IMR-90 (cell line): ENCODE measurements at regions not wholly inside any gene's neighbourhood (a gene's known extent, or its start where the extent isn't known, plus 50 kb on each side); places are given as distances from the start of the nearest gene placed in this dataset.

Source experiments
- ATAC-seq: fragments of 200-7000 bp; cut with Tn5 transposase; 2 replicates; pipeline ENCODE4 v1.9.1; 2020; ENCODE audit warnings: low read depth, mild to moderate bottlenecking, moderate library complexity
- BruUV-seq: library from RNA; stranded (reverse); fragments of 400-500 nt; replicated peaks from 2 replicates; lab custom pipeline; 2021; lab: Mats Ljungman, UMichigan
- CTCF ChIA-PET: fragments of 300-600 bp; formaldehyde crosslinking; extraction: SDS; loops from one replicate; lab custom pipeline; 2021; ENCODE audit warnings: antibody characterized with exemption; lab: Yijun Ruan, JAX
- POLR2A ChIA-PET: fragments of 300-600 bp; sonication (Branson Sonifier 250); formaldehyde crosslinking; loops from one replicate; lab custom pipeline; 2022; ENCODE audit warnings: antibody characterized with exemption; ENCODE audit not compliant: unreplicated experiment; lab: Charles Lee
- DNase-seq: peaks from one replicate; pipeline ENCODE4 v3.0.0; 2013
- H2AFZ ChIP-seq: replicated peaks from 2 replicates; pipeline ENCODE3; 2013; ENCODE audit warnings: low read length, mild to moderate bottlenecking; ENCODE audit not compliant: poor library complexity
- H2AK5ac ChIP-seq: 2 replicates; pipeline ENCODE4 v1.6.1; 2013; ENCODE audit warnings: low read depth, low read length, inconsistent platforms
- H2AK9ac ChIP-seq: replicated peaks from 2 replicates; pipeline ENCODE3; 2013; ENCODE audit warnings: mild to moderate bottlenecking, low read depth, low read length, moderate library complexity; ENCODE audit not compliant: poor library complexity
- H2BK120ac ChIP-seq: 2 replicates; pipeline ENCODE4 v1.6.1; 2013; ENCODE audit warnings: low read depth, low read length, inconsistent platforms
- H2BK15ac ChIP-seq: 3 replicates; pipeline ENCODE4 v1.6.1; 2013; ENCODE audit warnings: low read depth, low read length, inconsistent platforms
- H2BK20ac ChIP-seq: 2 replicates; pipeline ENCODE4 v1.6.1; 2013; ENCODE audit warnings: low read depth, mild to moderate bottlenecking, inconsistent platforms, low read length, moderate library complexity
- H2BK5ac ChIP-seq: 2 replicates; pipeline ENCODE4 v1.6.1; 2013; ENCODE audit warnings: mild to moderate bottlenecking, low read depth, low read length, inconsistent platforms; ENCODE audit not compliant: poor library complexity, severe bottlenecking
- H3K14ac ChIP-seq: replicated peaks from 2 replicates; pipeline ENCODE4 v1.6.1; 2013; ENCODE audit warnings: low read depth, low read length, inconsistent platforms
- H3K18ac ChIP-seq: 2 replicates; pipeline ENCODE4 v1.6.1; 2013; ENCODE audit warnings: low read depth, low read length, control low read depth
- H3K23ac ChIP-seq: 2 replicates; pipeline ENCODE4 v1.6.1; 2013; ENCODE audit warnings: low read depth, low read length, inconsistent platforms
- H3K27ac ChIP-seq: 2 replicates; pipeline ENCODE4 v1.5.1; 2013; ENCODE audit warnings: mild to moderate bottlenecking, control low read depth, low read length; ENCODE audit not compliant: insufficient read depth
- H3K27me3 ChIP-seq: 2 replicates; pipeline ENCODE4 v1.6.1; 2013; ENCODE audit warnings: low read length; ENCODE audit not compliant: control insufficient read depth, insufficient read depth
- H3K36me3 ChIP-seq: 2 replicates; pipeline ENCODE4 v1.6.1; 2013; ENCODE audit warnings: low read length, mixed read lengths; ENCODE audit not compliant: control insufficient read depth, insufficient read depth
- H3K4ac ChIP-seq: 2 replicates; pipeline ENCODE4 v1.6.1; 2013; ENCODE audit warnings: low read depth, low read length, inconsistent platforms
- H3K4me1 ChIP-seq: 2 replicates; pipeline ENCODE4 v1.6.1; 2013; ENCODE audit warnings: low read length, mixed read lengths; ENCODE audit not compliant: control insufficient read depth, insufficient read depth
- H3K4me2 ChIP-seq: 2 replicates; pipeline ENCODE4 v1.6.1; 2013; ENCODE audit warnings: low read depth, mild to moderate bottlenecking, control low read depth, low read length, moderate library complexity
- H3K4me3 ChIP-seq: 2 replicates; pipeline ENCODE4 v1.5.1; 2013; ENCODE audit warnings: low read depth, mild to moderate bottlenecking, control low read depth, low read length, moderate library complexity; ENCODE audit not compliant: insufficient read depth
- H3K56ac ChIP-seq: 2 replicates; pipeline ENCODE4 v1.6.1; 2013; ENCODE audit warnings: low read length, inconsistent platforms; ENCODE audit not compliant: insufficient read depth; ENCODE audit errors: extremely low read depth
- H3K79me1 ChIP-seq, 2 experiments: 2 replicates each; pipeline ENCODE4 v1.6.1; 2013; ENCODE audit warnings: low read length in 2 of 2, inconsistent platforms in 1 of 2, low read depth in 1 of 2
- H3K9ac ChIP-seq: 2 replicates; pipeline ENCODE4 v1.6.1; 2013; ENCODE audit warnings: low read depth, low read length, control low read depth
- H3K9me1 ChIP-seq: 2 replicates; pipeline ENCODE4 v1.6.1; 2013; ENCODE audit warnings: low read length, inconsistent platforms; ENCODE audit not compliant: insufficient read depth
- H3K9me3 ChIP-seq: 2 replicates; pipeline ENCODE4 v1.6.1; 2013; ENCODE audit warnings: low read length; ENCODE audit not compliant: control insufficient read depth, insufficient read depth
- H4K20me1 ChIP-seq: 2 replicates; pipeline ENCODE4 v1.6.1; 2013; ENCODE audit warnings: low read length, inconsistent platforms; ENCODE audit not compliant: insufficient read depth
- H4K5ac ChIP-seq: 2 replicates; pipeline ENCODE4 v1.6.1; 2013; ENCODE audit warnings: mild to moderate bottlenecking, low read depth, low read length, control low read depth
- H4K8ac ChIP-seq, 2 experiments: 2 replicates each; pipeline ENCODE4 v1.6.1; 2013; ENCODE audit warnings: low read depth in 2 of 2, low read length in 2 of 2, control low read depth in 1 of 2, inconsistent platforms in 1 of 2
- H4K91ac ChIP-seq: 2 replicates; pipeline ENCODE4 v1.6.1; 2013; ENCODE audit warnings: low read depth, low read length, inconsistent platforms; ENCODE audit not compliant: insufficient read depth
- BHLHE40 ChIP-seq: fragments of 150-350 bp; IDR thresholded peaks from 2 replicates; pipeline ENCODE4 v1.6.1; 2016; ENCODE audit warnings: mild to moderate bottlenecking, low read depth, low read length
- CEBPB ChIP-seq: IDR thresholded peaks from 2 replicates; pipeline ENCODE4 v1.6.1; 2012; ENCODE audit warnings: low read depth, low read length, improper control_type of control experiment
- CHD1 ChIP-seq: IDR thresholded peaks from 2 replicates; pipeline ENCODE4 v1.6.1; 2012; ENCODE audit warnings: low read depth, low read length, improper control_type of control experiment
- FOS ChIP-seq: fragments of 150-350 bp; IDR thresholded peaks from 2 replicates; pipeline ENCODE4 v1.6.1; 2016; ENCODE audit warnings: low read depth, low read length
- MAFK ChIP-seq: IDR thresholded peaks from 2 replicates; pipeline ENCODE4 v1.6.1; 2012; ENCODE audit warnings: low read depth, low read length, improper control_type of control experiment
- MAZ ChIP-seq: IDR thresholded peaks from 2 replicates; pipeline ENCODE4 v1.6.1; 2012; ENCODE audit warnings: low read depth, mild to moderate bottlenecking, low read length, improper control_type of control experiment, moderate library complexity, borderline replicate concordance
- MXI1 ChIP-seq: IDR thresholded peaks from 2 replicates; pipeline ENCODE4 v1.6.1; 2012; ENCODE audit warnings: low read depth, mild to moderate bottlenecking, low read length, moderate library complexity, borderline replicate concordance
- NFE2L2 ChIP-seq: fragments of 150-350 bp; IDR thresholded peaks from 2 replicates; pipeline ENCODE4 v1.6.1; 2016; ENCODE audit warnings: low read depth, mild to moderate bottlenecking, low read length
- POLR2A ChIP-seq: IDR thresholded peaks from 2 replicates; pipeline ENCODE4 v1.6.1; 2012; ENCODE audit warnings: mild to moderate bottlenecking, low read depth, low read length
- RAD21 ChIP-seq: IDR thresholded peaks from 2 replicates; pipeline ENCODE4 v1.6.1; 2012; ENCODE audit warnings: low read length, improper control_type of control experiment
- RCOR1 ChIP-seq: IDR thresholded peaks from 2 replicates; pipeline ENCODE4 v1.6.1; 2012; ENCODE audit warnings: mild to moderate bottlenecking, low read length, improper control_type of control experiment; ENCODE audit not compliant: insufficient replicate concordance
- RFX5 ChIP-seq: IDR thresholded peaks from 2 replicates; pipeline ENCODE4 v1.8.0; 2012; ENCODE audit warnings: low read depth, mild to moderate bottlenecking, low read length, moderate library complexity
- SMC3 ChIP-seq: fragments of 150-350 bp; IDR thresholded peaks from 2 replicates; pipeline ENCODE4 v1.6.1; 2016; ENCODE audit warnings: low read depth, mild to moderate bottlenecking, antibody characterized with exemption, low read length, moderate library complexity
- USF2 ChIP-seq: fragments of 150-350 bp; IDR thresholded peaks from 2 replicates; pipeline ENCODE4 v1.6.1; 2017; ENCODE audit warnings: mild to moderate bottlenecking, antibody characterized with exemption, low read length, low read depth
- WGBS, 2 experiments: methylation state at CpG; one replicate each; pipeline versions ENCODE4 v1.1.5 to v1.1.7; 2013; ENCODE audit warnings: missing lambda C conversion rate in 2 of 2; ENCODE audit not compliant: insufficient read length in 1 of 2; ENCODE audit errors: extremely low coverage in 2 of 2; 5-methylcytosine and 5-hydroxymethylcytosine counted together
- dilution Hi-C: fragments of 300-500 bp; cut with HindIII; formaldehyde crosslinking; loops from one replicate; pipeline ENCODE4 v1.14.3; 2018; ENCODE audit warnings: low sequenced_read_pairs; ENCODE audit not compliant: unreplicated experiment
- in situ Hi-C: fragments of 300-500 bp; cut with MboI; formaldehyde crosslinking; loops from 3 replicates; pipeline ENCODE4 v1.14.3; 2019; ENCODE audit warnings: low sequenced_read_pairs, inconsistent platforms, mixed read lengths
- intact Hi-C: fragments of 100-400 bp; cut with micrococcal nuclease; formaldehyde crosslinking; loops from 2 replicates; pipeline ENCODE4 v1.10.0; 2022
- TF ChIP-seq, protein P1 (sequence below): conservative IDR thresholded peaks from 2 replicates; pipeline ENCODE4 v1.5.1; 2012; ENCODE audit warnings: mild to moderate bottlenecking, low read depth, low read length, improper control_type of control experiment
- TF ChIP-seq, protein P2 (sequence below): fragments of 150-350 bp; IDR thresholded peaks from 2 replicates; pipeline ENCODE4 v1.6.1; 2016; ENCODE audit warnings: low read depth, mild to moderate bottlenecking, low read length, moderate library complexity, borderline replicate concordance

- no peak overlapping the region for H3K23ac ChIP-seq
- dilution Hi-C loops, result no loop called here
- no peaks in the 10 kb centered on the region for H3K36me3 ChIP-seq
- H4K20me1 ChIP-seq, result no peaks in the 10 kb centered on the region
- no peak overlapping the region for H3K27ac ChIP-seq
- no peak overlapping the region for H4K5ac ChIP-seq
- H3K9ac ChIP-seq, result no peak overlapping the region
- 50% methylated on average over 2 of the region's 2 CpGs; no CpG with 5 or more reads in 1 of the 2 experiments for WGBS, 2 experiments
- no peaks in the 10 kb centered on the region for H3K27me3 ChIP-seq
- no peak overlapping the region for H3K4me3 ChIP-seq
- no peak overlapping the region for H3K4me2 ChIP-seq
- H4K91ac ChIP-seq, result no peak overlapping the region
- no peak for DNase-seq
- H3K4ac ChIP-seq, result no peak overlapping the region
- POLR2A ChIA-PET, result no interaction called here
- H3K79me1 ChIP-seq, result no peaks in the 10 kb centered on the region
- H2AFZ ChIP-seq, result no peak overlapping the region
- H4K8ac ChIP-seq, result no peak overlapping the region
- CTCF ChIA-PET, result no interaction called here
- ATAC-seq, result no peak
- no peaks in the 10 kb centered on the region for H3K4me1 ChIP-seq
- intact Hi-C loops, result no loop called here
- TF ChIP-seq MXI1 (no peak), BHLHE40 (no peak), CHD1 (no peak), CEBPB (no peak), FOS (no peak), SMC3 (no peak), RAD21 (no peak), MAFK (no peak), POLR2A (no peak), MAZ (no peak), RCOR1 (no peak), RFX5 (no peak), NFE2L2 (no peak), USF2 (no peak)
- TF ChIP-seq, protein P1, sequence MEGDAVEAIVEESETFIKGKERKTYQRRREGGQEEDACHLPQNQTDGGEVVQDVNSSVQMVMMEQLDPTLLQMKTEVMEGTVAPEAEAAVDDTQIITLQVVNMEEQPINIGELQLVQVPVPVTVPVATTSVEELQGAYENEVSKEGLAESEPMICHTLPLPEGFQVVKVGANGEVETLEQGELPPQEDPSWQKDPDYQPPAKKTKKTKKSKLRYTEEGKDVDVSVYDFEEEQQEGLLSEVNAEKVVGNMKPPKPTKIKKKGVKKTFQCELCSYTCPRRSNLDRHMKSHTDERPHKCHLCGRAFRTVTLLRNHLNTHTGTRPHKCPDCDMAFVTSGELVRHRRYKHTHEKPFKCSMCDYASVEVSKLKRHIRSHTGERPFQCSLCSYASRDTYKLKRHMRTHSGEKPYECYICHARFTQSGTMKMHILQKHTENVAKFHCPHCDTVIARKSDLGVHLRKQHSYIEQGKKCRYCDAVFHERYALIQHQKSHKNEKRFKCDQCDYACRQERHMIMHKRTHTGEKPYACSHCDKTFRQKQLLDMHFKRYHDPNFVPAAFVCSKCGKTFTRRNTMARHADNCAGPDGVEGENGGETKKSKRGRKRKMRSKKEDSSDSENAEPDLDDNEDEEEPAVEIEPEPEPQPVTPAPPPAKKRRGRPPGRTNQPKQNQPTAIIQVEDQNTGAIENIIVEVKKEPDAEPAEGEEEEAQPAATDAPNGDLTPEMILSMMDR, result no peak
- TF ChIP-seq, protein P2, sequence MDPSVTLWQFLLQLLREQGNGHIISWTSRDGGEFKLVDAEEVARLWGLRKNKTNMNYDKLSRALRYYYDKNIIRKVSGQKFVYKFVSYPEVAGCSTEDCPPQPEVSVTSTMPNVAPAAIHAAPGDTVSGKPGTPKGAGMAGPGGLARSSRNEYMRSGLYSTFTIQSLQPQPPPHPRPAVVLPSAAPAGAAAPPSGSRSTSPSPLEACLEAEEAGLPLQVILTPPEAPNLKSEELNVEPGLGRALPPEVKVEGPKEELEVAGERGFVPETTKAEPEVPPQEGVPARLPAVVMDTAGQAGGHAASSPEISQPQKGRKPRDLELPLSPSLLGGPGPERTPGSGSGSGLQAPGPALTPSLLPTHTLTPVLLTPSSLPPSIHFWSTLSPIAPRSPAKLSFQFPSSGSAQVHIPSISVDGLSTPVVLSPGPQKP, result no peak
- no peak overlapping the region for H3K56ac ChIP-seq
- no peak overlapping the region for H2AK5ac ChIP-seq
- in situ Hi-C loops, result no loop called here
- no TSS peak for BruUV-seq
- H3K9me3 ChIP-seq, result no peaks in the 10 kb centered on the region
- no peak overlapping the region for H3K18ac ChIP-seq
- H2AK9ac ChIP-seq, result no peak overlapping the region
- no peak overlapping the region for H2BK120ac ChIP-seq
- no peak overlapping the region for H2BK20ac ChIP-seq
- no peak overlapping the region for H2BK15ac ChIP-seq
- H2BK5ac ChIP-seq, result no peak overlapping the region
- no peak overlapping the region for H3K14ac ChIP-seq
- no peaks in the 10 kb centered on the region for H3K9me1 ChIP-seq
Observed at GRCh38 chr6:4412077-4412476, 276.7 kb upstream of the ECI2 start.
